Fibroblast of lung (primary cell): ENCODE measurements at regions not wholly inside any gene's neighbourhood (a gene's known extent, or its start where the extent isn't known, plus 50 kb on each side); places are given as distances from the start of the nearest gene placed in this dataset.

Experiments
- DNase-seq, 2 donors: peaks; one replicate each; pipeline versions ENCODE4 v3.0.0 to v3.0.0-alpha.2; 2010; ENCODE audit warnings: low read depth in 2 of 2
- H2AFZ ChIP-seq: 2 replicates; pipeline ENCODE4 v1.5.1; 2012; ENCODE audit warnings: low read length, control low read depth, inconsistent platforms
- H3K27ac ChIP-seq: 2 replicates; pipeline ENCODE4 v1.5.1; 2011; ENCODE audit warnings: low read length, control low read depth; ENCODE audit not compliant: insufficient read depth
- H3K27me3 ChIP-seq: 2 replicates; pipeline ENCODE4 v1.5.1; 2011; ENCODE audit warnings: mild to moderate bottlenecking, low read length; ENCODE audit not compliant: control insufficient read depth, insufficient read depth
- H3K36me3 ChIP-seq: 2 replicates; pipeline ENCODE4 v1.5.1; 2011; ENCODE audit warnings: low read length; ENCODE audit not compliant: control insufficient read depth, insufficient read depth
- H3K4me1 ChIP-seq: 2 replicates; pipeline ENCODE4 v1.5.1; 2011; ENCODE audit warnings: low read length; ENCODE audit not compliant: control insufficient read depth, insufficient read depth; ENCODE audit errors: extremely low read depth
- H3K4me2 ChIP-seq: 2 replicates; pipeline ENCODE4 v1.5.1; 2011; ENCODE audit warnings: low read length, control low read depth; ENCODE audit not compliant: insufficient read depth; ENCODE audit errors: extremely low read depth
- H3K4me3 ChIP-seq, 4 experiments: fragments of 200-600 bp in 1 of 4; sonication (generic) in 1 of 4; replicated peaks in 1 of 4; 2 replicates each; pipeline ENCODE4 v1.5.1; 2011 to 2016; ENCODE audit warnings: low read length in 4 of 4, low read depth in 3 of 4, mild to moderate bottlenecking in 3 of 4, control low read depth in 2 of 4, inconsistent platforms in 1 of 4, mixed read lengths in 1 of 4; ENCODE audit not compliant: insufficient read depth in 1 of 4; ENCODE audit errors: control extremely low read depth in 1 of 4
- H3K79me2 ChIP-seq: 2 replicates; pipeline ENCODE4 v1.5.1; 2012; ENCODE audit warnings: mild to moderate bottlenecking, low read length, inconsistent platforms; ENCODE audit not compliant: control insufficient read depth, insufficient read depth
- H3K9ac ChIP-seq: 2 replicates; pipeline ENCODE4 v1.5.1; 2011; ENCODE audit warnings: mild to moderate bottlenecking, low read length, control low read depth; ENCODE audit not compliant: insufficient read depth
- H3K9me3 ChIP-seq: 2 replicates; pipeline ENCODE4 v1.5.1; 2012; ENCODE audit warnings: low read depth, low read length; ENCODE audit not compliant: control insufficient read depth, insufficient read depth
- H4K20me1 ChIP-seq: 2 replicates; pipeline ENCODE4 v1.5.1; 2011; ENCODE audit warnings: low read length; ENCODE audit not compliant: control insufficient read depth, insufficient read depth; ENCODE audit errors: extremely low read depth
- CTCF ChIP-seq, 2 donors: IDR thresholded peaks in 1 of 2; conservative IDR thresholded peaks in 1 of 2; 1 replicate in 1 of 2; 2 replicates in 1 of 2; pipeline ENCODE4 v1.5.1; 2011 to 2012; ENCODE audit warnings: low read length in 2 of 2, control low read depth in 1 of 2, inconsistent platforms in 1 of 2, low read depth in 1 of 2, mild to moderate bottlenecking in 1 of 2
- EZH2 ChIP-seq: IDR thresholded peaks from 2 replicates; pipeline ENCODE4 v1.5.1; 2012; ENCODE audit warnings: low read length, control low read depth, mild to moderate bottlenecking; ENCODE audit errors: missing control alignments

GRCh38 chr5:152634586-152634985 is 229.5 kb upstream of the NMUR2 start:
- H3K4me1 ChIP-seq: no peaks in the 10 kb centered on the region
- H3K36me3 ChIP-seq: no peaks in the 10 kb centered on the region
- no peak overlapping the region for H3K9ac ChIP-seq
- no peak for TF ChIP-seq CTCF (conservative IDR thresholded peaks at IDR 0.05 in 1 of 2, IDR thresholded peaks at IDR 0.05 in 1 of 2; ENCODE audit: low read depth in 1 of 2, low read length in 2 of 2)
- no peak for TF ChIP-seq EZH2
- DNase-seq: no peak
- no peaks in the 10 kb centered on the region for H3K27me3 ChIP-seq
- no peak overlapping the region for H3K4me2 ChIP-seq
- H3K4me3 ChIP-seq: no peak overlapping the region
- no peaks in the 10 kb centered on the region for H3K79me2 ChIP-seq
- H3K9me3 ChIP-seq: no peaks in the 10 kb centered on the region
- no peak overlapping the region for H3K27ac ChIP-seq
- no peak overlapping the region for H2AFZ ChIP-seq
- H4K20me1 ChIP-seq: no peaks in the 10 kb centered on the region

GRCh38 chr5:152638996-152639552 is 234.0 kb upstream of the NMUR2 start:
- DNase-seq: peak in 1 of 2 donors; percentile 4
- Histone ChIP-seq H3K4me3 (no peak overlapping the region), H3K4me2 (no peak overlapping the region), H3K9me3 (no peaks in the 10 kb centered on the region), H2AFZ (no peak overlapping the region), H3K27me3 (no peaks in the 10 kb centered on the region), H3K27ac (no peak overlapping the region), H4K20me1 (no peaks in the 10 kb centered on the region), H3K36me3 (no peaks in the 10 kb centered on the region), H3K9ac (no peak overlapping the region), H3K4me1 (no peaks in the 10 kb centered on the region), H3K79me2 (no peaks in the 10 kb centered on the region)
- no peak for TF ChIP-seq EZH2

- no peak overlapping the region for H2AFZ ChIP-seq
- no peaks in the 10 kb centered on the region for H3K79me2 ChIP-seq
- no peaks in the 10 kb centered on the region for H3K27me3 ChIP-seq
- no peak overlapping the region for H3K9ac ChIP-seq
- no peaks in the 10 kb centered on the region for H3K36me3 ChIP-seq
- no peaks in the 10 kb centered on the region for H3K4me1 ChIP-seq
- no peaks in the 10 kb centered on the region for H3K9me3 ChIP-seq
- H4K20me1 ChIP-seq: no peaks in the 10 kb centered on the region
- TF ChIP-seq CTCF (conservative IDR thresholded peaks at IDR 0.05 in 1 of 2, IDR thresholded peaks at IDR 0.05 in 1 of 2; ENCODE audit: low read depth in 1 of 2, low read length in 2 of 2) (no peak), EZH2 (no peak)
- DNase-seq: no peak
- H3K27ac ChIP-seq: no peak overlapping the region
- H3K4me2 ChIP-seq: no peak overlapping the region
- H3K4me3 ChIP-seq: no peak overlapping the region
Measured at GRCh38 chr5:152641970-152642805, 237.1 kb upstream of the NMUR2 start.
